Loucy (cell line): ENCODE measurements at regions not wholly inside any gene's neighbourhood (a gene's known extent, or its start where the extent isn't known, plus 50 kb on each side); places are given as distances from the start of the nearest gene placed in this dataset.

ENCODE experiments used
- CTCF ChIP-seq: fragments of 200-600 bp; sonication (generic); conservative IDR thresholded peaks from 2 replicates; pipeline ENCODE4 v1.5.1; 2014; ENCODE audit warnings: mild to moderate bottlenecking, antibody characterized with exemption, low read length
- EZH2phosphoT487 ChIP-seq: fragments of 200-600 bp; IDR thresholded peaks from 2 replicates; pipeline ENCODE4 v1.6.1; 2018; ENCODE audit warnings: antibody characterized with exemption, mild to moderate bottlenecking, moderate library complexity, borderline replicate concordance

DNA sequence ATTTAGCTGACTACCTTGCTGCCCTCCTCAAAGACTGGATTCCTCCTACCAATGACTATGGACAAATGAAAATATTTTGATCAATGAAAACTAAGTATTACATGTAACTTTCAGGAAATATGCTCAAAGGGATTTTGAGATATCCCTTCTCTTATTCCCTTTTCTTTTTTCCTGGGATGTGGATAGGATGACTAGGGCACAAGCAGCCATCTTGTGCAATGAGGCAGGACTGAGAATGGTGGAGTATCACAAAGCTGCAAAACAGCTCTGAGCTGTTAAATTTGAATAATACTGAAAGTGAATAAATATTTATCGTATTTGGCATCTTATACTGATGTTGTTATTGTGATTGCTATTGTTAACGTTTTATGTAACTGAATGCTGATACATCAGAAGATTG is 333.1 kb upstream of the NUDT12 start:
- no peak for TF ChIP-seq CTCF
- TF ChIP-seq EZH2phosphoT487: no peak
